ENCODE measurements at regions not wholly inside any gene's neighbourhood (a gene's known extent, or its start where the extent isn't known, plus 50 kb on each side); places are given as distances from the start of the nearest gene placed in this dataset.

GRCh38 chr16:86221085-86221484 lies 289.2 kb upstream of the FOXF1 start:
- no peak overlapping the region for H3K4me3 ChIP-seq (ENCODE audit: low read length)
- no peak for TF ChIP-seq CTCF (conservative IDR thresholded peaks at IDR 0.05; ENCODE audit: low read length)
- DNase-seq (ENCODE audit: low read depth) = peak; percentile 9

GRCh38 chr16:86222547-86222946 lies 287.8 kb upstream of the FOXF1 start:
- peak; percentile 56 for DNase-seq (ENCODE audit: low read depth)
- H3K4me3 ChIP-seq (ENCODE audit: low read length) = peak overlapping the region; percentile 49
- no peak; the same call in 1 of the 2 replicates for TF ChIP-seq CTCF (conservative IDR thresholded peaks at IDR 0.05; ENCODE audit: low read length)

- H3K4me3 ChIP-seq (ENCODE audit: low read length) = peak overlapping the region; percentile 49
- no peak for TF ChIP-seq CTCF (conservative IDR thresholded peaks at IDR 0.05; ENCODE audit: low read length)
These were observed 287.3 kb upstream of the FOXF1 start for GRCh38 chr16:86222965-86223551.

GRCh38 chr16:86224126-86224525 lies 286.2 kb upstream of the FOXF1 start:
- DNase-seq (ENCODE audit: low read depth) = no peak
- TF ChIP-seq CTCF (conservative IDR thresholded peaks at IDR 0.05; ENCODE audit: low read length) = peak; percentile 18; the same call in 1 of the 2 replicates

More at GRCh38 chr16:86222965-86223551, 287.3 kb upstream of the FOXF1 start:
- peak; percentile 89 for DNase-seq (ENCODE audit: low read depth)

GRCh38 chr16:86224629-86225028 lies 285.7 kb upstream of the FOXF1 start:
- TF ChIP-seq CTCF (conservative IDR thresholded peaks at IDR 0.05; ENCODE audit: low read length) = no peak
- H3K4me3 ChIP-seq (ENCODE audit: low read length) = no peak overlapping the region
- no peak for DNase-seq (ENCODE audit: low read depth)

More at GRCh38 chr16:86224126-86224525, 286.2 kb upstream of the FOXF1 start:
- no peak overlapping the region for H3K4me3 ChIP-seq (ENCODE audit: low read length)

- TF ChIP-seq CTCF (conservative IDR thresholded peaks at IDR 0.05; ENCODE audit: low read length) = no peak
- DNase-seq (ENCODE audit: low read depth) = no peak
- no peak overlapping the region for H3K4me3 ChIP-seq (ENCODE audit: low read length)
These were observed 284.4 kb upstream of the FOXF1 start for GRCh38 chr16:86225905-86226371.

- no peak overlapping the region for H3K4me3 ChIP-seq (ENCODE audit: low read length)
- TF ChIP-seq CTCF (conservative IDR thresholded peaks at IDR 0.05; ENCODE audit: low read length) = no peak
- DNase-seq (ENCODE audit: low read depth) = no peak
These were observed 283.3 kb upstream of the FOXF1 start for GRCh38 chr16:86227041-86227440.
